NCI-H2029 (cell line): ENCODE measurements at regions not wholly inside any gene's neighbourhood (a gene's known extent, or its start where the extent isn't known, plus 50 kb on each side); places are given as distances from the start of the nearest gene placed in this dataset.
"Not testable (repeated sequence)": the region's sequence is repeated elsewhere in the genome, so short reads cannot be mapped to it uniquely, and the experiment has no call there.

ENCODE experiments used
- DNase-seq: peaks from one replicate; lab custom pipeline; 2025; lab: John Stamatoyannopoulos, UW

DNA sequence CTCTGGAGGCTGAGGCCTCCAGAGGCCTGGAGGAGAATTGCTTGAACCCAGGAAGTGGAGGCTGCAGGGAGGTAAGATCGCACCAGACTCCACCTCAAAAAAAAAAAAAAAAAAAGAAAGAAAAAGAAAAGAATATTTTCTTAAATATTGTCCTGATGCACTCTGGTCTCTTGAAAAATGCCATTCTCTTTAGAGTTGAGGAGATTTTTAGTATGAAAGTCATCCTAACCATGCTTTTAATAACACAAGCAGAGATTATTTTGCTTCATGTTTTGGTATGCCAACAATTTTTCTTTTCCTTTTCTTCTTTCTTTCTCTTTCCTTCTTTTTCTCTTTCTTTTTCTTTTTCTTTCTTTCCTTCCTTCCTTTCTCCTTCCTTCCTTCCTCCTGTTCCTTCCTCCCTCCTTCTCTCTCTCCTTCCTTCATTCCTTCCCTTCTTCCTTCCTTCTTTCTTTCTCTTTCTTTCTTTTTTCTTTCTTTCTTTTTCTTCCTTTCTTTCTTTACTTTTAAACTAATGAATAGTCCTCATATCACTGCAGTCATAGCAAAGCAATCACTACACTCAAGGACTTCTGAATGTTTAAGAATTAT, 116.9 kb upstream of the CCNH start:
- DNase-seq: no peak

DNA sequence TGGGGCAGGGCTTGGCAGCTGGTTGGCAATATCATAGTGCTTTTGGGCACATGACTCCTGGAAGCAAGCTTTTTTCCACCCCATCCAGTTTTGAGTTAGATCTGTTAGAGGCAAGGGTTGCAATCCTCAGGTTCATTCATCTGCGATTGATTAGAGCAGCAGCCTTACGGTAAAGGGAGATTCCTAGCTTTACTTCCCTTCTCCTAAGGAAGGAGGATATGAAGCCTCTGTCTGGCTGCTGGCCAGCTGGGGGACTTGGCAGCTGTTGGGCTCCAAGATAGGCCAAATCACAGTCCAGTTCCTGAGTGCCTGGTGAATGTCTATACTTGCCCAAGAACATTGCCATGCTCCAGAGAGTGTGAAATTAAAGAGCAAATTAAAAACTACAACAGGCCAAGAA, 113.4 kb upstream of the CCNH start:
- no peak for DNase-seq

DNA sequence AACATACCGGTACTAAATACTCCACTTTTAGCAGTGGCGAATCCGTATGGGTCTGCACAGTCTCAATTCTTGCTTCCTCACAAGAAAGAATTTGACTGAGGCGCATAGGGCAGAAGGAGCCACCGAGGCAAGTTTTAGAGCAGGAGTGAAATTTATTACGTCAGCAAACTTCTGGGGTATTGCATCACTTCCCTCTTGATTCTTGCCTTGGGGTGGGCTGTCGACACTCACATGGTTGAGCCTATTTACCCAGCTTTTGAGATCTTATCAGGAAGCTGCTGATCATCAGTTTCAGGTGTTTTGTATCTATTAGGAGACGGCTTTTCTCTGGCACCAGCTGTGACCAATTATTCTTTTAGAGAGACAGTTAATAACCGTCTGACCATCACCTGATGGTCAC, 111.5 kb upstream of the CCNH start:
- no peak for DNase-seq

DNA sequence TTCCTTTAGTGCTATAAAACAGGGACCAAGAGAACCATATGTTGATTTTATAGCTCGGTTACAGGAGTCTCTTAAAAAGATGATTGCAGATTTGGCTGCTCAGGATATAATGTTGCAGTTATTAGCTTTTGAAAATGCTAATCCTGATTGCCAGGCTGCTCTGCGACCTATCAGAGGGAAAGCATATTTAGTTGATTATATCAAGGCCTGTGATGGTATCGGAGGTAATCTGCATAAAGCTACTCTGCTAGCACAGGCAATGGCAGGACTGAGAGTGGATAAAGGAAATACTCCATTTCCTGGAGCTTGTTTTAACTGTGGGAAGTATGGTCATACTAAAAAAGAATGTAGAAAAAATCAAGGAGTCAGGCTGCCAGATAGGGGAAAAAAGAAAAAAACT, 99.0 kb upstream of the CCNH start:
- not testable (repeated sequence) for DNase-seq

DNA sequence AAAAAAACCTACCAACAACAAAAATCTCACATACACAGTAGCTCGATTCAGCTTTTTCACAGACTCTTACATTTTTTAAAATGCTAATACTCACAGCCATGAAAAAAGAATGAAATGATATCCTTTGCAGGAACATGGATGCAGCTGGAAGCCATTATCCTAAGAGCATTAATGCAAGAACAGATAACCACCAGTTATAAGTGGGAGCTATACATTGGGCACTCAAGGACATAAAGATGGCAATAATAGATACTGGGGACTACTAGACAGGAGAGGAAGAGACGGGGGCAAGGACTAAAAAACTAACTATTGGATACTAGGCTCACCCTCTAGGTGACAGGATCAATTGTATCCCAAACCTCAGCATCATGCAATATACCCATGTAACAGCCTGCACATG, 90.3 kb upstream of the CCNH start:
- no peak for DNase-seq

DNA sequence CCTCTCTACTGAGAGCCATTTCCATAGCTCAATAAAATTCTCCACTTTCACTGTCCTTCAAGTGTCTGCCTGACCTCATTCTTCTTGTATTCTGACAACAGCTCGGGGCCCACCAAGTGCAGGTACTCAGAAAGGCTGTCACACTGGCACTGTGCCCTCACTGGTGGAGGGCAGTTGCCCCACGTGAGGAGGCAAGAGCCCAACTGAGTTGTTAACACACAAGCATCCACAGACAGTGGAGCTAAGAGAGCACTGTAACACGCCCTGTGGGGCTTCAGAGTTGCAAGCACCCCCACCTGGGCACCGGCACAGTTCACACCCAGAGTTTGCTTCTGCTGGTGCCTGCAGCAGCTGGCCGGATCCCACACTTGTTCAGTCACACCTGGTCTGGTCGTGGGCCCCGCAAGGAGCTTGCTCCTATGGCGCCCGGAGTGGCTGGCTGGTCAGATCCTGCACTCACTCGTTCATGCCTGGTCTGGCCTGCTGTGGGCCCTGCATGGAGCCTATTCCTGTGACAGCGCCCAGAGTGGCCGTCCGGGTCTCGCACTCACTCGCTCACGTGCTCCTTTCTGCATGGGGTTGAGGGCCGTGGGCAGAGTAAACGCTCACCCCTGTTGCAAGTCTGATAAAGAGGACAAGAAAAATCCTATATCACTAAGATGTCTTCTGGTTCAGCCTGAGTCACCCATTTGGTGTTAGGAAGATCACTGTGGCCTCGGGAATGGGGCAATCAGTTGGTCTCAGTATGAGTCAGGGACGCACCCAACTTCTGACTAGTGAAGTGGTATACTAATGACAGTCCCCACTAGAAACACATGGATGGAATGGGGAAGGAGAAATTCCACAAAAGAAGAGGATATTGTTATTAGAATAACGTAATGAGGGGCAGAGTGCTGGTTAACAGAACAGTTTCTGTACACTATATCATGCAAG, 87.0 kb upstream of the CCNH start:
- no peak for DNase-seq
